GM19328 (cell line): ENCODE measurements at regions not wholly inside any gene's neighbourhood (a gene's known extent, or its start where the extent isn't known, plus 50 kb on each side); places are given as distances from the start of the nearest gene placed in this dataset.
"Not testable (repeated sequence)": the region's sequence is repeated elsewhere in the genome, so short reads cannot be mapped to it uniquely, and the experiment has no call there.

Source experiments
- ATAC-seq: cut with Tn5 transposase; IDR thresholded peaks from one replicate; pipeline ENCODE4 v1.9.1; 2021; ENCODE audit warnings: mild to moderate bottlenecking, moderate library complexity; ENCODE audit not compliant: unreplicated experiment

DNA sequence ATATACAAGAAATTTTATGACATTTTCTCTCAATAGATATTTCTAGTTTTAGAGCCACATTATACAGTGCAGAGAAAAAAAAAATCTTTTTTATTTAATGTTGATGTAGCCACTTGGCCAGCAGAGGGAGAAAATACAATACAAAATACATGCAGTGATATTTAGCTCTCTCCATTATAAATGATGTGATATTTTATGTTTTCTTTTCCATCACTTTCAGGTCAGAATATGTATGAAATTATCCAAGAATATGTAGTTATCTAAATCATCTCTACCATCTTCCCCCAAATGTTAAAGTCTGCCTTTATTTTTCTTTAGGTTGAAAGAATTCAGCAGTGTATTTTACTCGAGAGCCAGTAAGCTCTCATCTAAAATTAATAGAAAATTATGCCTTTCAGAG, 533.6 kb upstream of the FSHR start:
- ATAC-seq = no peak

DNA sequence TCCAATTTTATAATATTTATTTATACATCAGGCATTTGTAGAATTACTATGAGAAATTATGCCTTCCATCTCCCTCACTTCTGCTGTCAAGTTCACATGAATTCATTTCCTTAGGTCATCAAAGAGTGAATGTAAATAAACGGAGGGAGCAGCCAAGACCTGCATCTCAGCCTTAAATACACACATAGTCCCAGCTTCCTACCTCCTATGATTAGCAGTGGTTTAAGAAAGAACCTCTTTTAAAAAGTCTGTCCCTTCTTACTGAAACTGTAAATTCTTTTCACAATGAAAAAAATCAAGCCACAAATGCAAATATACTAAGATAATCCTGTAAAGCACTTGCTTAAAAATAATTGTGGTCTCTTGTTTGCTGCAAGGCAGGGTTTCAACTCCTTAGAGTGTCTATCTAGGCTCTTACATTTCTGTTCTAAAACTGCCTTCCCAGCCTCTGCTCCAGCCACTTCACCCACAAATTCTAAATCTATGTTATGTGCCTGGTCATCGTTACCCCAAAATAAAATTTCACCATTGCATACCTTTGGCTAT, 532.7 kb upstream of the FSHR start:
- no peak for ATAC-seq

DNA sequence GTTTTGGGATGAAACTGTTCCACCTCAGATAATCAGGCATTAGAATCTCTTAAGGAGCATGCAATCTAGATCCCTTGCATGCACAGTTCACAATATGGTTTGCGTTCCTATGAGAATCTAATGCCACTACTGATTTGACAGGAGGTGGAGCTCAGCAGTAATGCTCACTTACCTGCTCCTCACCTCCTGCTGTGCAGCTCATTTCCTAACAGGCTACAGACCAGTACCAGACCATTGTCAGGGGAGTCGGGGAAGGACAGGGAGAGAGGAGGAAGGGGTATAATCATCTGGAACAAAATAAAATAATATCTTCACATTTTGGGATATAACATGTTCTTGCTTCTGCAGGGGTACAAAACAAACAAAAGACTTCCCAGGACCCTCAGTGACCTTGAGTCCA, 532.0 kb upstream of the FSHR start:
- no peak for ATAC-seq

DNA sequence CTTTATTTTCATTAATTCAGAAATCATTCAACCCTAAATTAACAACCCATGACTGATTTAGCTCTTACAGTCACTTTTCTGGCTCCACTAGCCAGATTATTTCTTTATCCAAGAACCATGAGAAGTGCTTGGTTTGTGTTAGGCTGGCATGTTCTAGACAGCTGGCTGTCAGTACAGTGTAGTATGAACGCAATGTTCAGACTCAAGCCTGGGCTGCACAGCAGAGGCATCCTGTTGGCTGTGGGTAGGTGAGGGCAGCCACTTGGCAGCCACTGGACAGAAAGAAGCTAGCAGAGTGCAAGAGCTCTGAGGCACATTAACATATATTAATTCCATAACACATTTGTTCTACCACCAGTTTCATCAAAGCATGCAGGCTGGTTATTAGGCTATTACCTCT, 522.9 kb upstream of the FSHR start:
- no peak for ATAC-seq

DNA sequence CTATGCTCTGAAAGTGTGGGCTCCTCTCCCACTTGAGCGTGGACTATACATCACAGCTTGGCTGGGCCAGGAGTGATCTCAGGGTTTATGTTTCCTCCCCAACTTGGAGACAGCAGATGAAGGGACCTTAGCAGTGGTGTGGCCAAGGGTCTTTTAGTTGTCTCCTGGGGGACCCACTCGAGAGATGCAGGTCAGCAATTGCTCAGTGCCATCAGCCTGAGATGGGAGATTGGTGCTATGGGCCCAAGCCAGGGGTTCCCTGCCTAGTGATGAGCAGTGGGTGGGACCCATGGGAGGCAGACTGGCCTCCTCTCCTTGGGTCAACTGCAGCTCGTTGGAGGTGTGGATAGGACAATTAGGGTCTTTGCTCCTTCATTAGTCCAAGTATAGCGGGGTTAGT, 510.5 kb upstream of the FSHR start:
- ATAC-seq = no peak

DNA sequence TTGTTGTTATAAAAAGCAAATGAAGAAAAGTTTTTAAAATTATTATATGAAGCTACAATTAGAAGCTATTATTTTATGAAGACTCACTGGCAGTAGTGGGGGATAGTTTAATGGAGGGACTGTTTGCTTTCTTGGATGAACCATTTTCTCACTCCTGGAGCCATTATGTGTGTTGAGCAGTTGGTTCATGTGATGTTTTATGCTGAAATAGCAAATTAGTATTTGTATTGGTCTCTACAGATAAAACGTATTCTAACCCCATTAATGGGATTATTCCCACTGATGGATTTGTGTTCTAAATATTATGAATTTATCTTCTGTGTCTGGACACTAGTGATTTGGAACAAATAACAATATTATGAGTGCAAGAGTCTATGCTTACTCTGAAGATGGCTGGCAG, 507.5 kb upstream of the FSHR start:
- no peak for ATAC-seq

DNA sequence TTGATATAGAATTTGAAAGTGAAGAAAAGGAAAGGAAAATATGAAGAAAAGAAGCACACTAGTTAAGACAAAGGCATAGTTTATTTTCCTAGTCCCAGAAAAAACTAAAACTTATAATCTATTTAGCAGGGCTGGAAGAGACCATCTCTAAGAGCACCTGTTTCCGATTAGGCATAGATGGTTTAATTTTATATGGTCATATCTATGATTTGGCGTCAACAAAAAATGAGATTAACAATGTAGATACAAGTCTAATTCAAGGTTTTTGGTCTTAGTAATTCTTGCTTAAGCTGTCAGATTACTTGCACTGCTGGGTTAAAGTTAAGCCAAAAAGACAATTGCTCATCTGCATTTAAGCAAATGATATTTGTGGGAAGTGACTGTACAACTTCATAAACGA, 502.5 kb upstream of the FSHR start:
- ATAC-seq = no peak

DNA sequence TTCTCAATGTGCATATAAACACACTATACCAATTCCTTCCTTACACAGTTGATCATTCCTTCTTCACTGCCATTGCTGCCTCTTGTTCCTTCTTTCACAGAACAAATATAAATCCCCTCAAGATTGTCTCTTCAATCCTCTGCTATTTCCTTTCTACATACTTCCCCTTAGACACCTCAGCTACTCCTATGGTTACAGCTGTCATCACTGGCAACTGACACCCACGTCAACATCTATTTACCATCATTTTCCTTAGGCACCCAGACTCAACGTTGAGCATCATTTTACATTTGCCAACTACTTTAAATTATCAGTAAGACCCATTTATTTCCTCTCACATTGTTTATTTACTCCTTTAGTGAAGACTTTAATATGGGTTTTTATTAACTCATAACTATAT, 488.8 kb upstream of the FSHR start:
- ATAC-seq = no peak

DNA sequence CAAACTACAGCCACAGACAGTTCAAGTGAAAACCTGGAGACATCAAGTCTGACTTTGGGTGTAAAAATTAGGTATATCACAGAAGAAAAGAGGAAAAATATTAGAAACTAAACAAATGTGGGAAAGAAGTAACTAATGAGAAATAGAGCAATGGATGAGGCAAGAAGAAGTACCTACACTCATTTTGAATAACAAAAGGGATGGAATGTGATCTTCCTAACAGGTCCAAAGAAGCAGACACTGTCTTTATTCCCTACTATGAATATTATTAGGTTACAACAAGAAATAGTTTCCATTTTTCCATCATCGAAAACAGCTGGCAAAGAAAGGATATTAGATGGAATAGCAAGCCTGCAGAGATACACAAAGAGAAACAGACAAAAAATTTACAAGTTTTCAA, 486.3 kb upstream of the FSHR start:
- ATAC-seq = no peak

DNA sequence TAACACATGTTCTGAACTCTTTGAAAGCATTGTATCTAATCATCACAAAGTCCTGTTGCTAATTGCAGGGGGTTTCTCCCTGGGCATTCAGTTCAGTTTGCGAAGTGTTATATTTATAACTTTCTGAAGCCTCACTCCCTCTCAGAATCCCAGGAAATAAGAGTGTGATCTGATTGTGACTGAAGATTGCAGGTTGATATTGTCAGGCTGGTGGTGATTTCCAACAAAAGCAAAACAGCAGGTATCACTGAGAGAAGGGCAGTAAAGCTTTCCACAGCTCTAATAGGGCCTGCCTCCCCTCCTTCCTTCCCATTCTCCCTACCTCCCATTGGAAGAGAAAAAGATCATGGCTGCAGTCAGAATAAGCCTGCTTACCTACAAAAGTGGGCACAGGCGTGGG, 466.7 kb upstream of the FSHR start:
- ATAC-seq = no peak

DNA sequence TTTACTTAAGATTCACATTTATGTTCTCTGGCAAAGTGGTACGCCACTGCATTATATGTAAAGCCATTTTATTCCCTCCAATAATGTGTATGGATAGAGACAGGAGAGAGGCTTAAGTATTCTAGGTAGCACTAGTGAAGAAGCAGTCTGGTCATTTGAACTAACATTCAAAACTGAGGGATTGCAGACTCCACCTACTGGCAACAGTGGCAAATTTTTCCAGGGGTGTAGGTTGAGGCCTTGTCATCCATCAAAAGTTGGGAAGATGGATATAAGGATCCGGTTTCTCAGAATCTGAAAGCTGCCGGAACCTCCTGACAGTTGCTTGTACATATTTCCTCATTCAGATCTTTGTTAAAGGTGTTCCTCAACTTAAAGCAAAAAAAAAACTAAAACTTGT, 465.5 kb upstream of the FSHR start:
- no peak for ATAC-seq

DNA sequence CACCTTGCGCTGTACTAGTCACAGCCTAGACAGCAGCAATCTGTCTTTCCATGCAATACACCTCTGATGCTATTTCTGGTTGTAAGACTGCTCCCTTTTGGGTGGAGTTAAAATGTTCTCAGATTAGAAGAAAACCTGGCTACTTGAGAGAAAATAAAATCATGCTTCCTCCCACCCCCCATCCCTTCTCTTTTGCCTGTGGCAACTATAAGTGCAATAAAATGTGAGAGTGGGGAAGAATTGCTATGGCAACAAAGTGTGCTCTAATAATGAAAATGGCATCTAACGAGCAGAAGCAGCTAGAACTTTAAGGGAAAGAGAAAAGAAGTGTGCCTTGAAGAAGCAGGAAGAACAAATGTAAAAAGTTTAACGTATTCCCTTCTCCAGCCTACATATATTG, 464.2 kb upstream of the FSHR start:
- no peak for ATAC-seq

DNA sequence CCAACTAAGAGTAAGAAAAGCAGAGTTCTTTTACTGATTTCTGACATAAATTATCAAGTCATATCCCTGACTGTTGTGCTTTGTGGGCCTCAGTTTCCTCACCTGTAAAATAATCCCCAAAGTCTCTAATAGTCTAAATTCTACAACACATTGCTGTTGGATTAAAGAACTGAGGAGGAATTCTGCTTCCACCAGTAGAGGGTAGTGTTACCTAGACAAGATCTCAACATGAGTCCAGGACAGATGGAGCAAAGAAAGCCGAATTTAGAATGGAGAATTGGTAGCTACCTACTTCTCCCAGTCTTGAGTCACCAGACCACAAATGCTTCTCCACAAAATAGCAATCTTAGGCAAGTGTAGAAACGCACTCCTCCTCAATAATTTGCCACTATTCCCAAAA, 462.5 kb upstream of the FSHR start:
- no peak for ATAC-seq

DNA sequence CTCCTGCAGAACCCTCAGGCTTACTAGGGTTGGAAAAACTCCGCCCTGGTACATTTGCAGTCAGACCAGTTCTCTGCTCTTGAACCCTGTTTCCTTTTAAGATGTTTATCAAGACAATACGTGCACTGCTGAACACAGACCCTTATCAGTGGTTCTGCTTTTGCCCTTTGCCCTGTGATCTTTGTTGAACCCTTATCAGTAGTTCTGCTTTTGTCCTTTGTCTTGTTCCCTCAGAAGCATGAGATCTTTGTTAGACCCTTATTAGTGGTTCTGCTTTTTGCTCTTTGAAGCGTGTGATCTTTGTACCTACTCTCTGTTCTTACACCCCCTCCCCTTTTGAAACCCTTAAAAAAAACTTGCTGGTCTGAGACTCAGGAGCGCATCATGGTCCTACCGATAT, 457.5 kb upstream of the FSHR start:
- not testable (repeated sequence) for ATAC-seq

DNA sequence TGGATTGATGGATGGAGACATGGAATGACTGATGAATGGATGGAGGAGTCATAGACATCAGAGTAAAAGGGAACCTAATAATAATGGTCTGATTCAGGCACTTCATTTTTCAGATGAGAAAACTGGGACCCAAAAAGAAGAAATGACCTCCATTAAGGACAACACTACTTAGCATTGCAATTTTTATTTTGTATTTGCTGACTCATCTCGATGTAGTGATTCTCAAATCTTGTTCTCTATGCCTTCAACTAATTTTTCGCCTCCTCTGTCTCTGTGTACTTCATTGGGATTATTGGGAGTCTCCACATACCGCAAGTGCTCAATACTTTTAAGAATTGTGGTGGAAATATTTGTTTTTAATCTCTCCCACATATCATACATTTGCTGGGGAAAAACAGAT, 446.2 kb upstream of the FSHR start:
- ATAC-seq = no peak

DNA sequence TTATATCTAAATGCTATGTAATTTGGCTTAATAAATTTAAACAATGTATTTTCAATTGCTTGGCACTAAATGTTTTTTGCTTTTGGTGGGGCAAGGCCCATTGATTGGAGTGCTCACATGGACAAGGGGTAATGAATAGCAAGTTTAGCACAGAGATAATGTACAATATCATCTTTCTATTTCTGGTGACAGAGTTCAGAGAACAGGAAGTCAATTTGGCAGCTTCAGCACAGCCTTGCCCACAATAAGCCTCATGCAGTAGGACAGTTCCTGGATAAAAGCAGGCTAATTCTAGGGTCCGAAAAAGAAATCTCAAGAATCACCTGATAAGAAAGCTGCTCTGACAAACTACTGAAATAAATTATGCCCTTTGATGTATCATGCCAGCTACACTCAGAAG, 443.9 kb upstream of the FSHR start:
- ATAC-seq = no peak

DNA sequence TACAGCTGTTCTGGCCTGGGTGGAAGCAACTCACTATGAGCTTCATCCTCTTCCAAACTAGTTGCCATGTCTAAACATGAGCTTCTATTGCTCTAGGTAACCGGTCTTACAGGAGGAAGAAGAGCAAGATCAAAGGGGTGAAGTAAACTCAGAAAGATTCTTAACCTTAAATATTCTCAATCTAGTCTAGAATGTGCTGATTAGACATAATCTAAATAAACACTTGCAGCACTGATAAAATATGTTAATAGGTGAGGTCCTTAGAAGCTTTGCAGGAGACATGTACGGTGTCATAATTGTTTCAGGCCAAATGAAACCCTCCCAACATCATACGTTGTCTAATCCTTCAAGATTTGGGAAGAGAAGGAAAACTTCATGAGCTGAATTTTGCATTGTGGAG, 431.6 kb upstream of the FSHR start:
- ATAC-seq = no peak

DNA sequence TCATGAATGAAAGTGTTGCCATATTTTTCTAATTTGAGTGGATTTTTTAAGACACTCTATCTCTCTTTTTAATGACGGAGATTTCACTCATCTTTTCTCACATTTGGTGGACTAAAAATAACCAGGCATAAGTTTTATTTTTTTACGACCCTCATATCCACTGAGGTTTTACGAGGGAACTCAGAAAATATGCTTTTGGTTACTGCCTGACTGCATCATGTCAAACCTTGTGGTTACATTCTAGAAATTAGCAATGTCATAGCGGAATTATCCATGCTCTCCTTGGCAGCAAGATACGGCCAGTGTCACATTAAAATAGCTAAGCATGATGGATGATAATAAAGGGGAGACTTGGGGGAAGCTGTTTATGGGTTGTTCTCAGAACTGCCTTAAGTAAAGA, 428.6 kb upstream of the FSHR start:
- ATAC-seq = no peak

DNA sequence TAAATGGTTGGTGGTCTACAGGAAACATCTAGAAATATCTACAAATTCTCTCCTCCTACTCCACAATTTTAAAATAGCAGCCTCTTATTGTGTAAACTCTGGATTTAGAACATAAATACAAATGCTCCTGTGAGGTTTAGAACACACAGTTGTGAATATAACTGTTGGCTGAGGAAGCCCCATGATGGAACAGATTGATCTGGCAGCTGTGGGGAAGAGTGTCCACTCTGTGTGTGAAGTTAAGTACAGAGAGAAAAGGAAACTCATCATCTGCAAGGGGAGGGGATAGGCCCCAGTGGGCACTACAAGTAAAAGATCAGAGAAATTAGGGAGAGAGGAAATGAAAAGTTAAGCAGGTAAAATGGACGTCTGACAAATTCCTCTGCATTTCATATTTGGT, 422.7 kb upstream of the FSHR start:
- no peak for ATAC-seq

DNA sequence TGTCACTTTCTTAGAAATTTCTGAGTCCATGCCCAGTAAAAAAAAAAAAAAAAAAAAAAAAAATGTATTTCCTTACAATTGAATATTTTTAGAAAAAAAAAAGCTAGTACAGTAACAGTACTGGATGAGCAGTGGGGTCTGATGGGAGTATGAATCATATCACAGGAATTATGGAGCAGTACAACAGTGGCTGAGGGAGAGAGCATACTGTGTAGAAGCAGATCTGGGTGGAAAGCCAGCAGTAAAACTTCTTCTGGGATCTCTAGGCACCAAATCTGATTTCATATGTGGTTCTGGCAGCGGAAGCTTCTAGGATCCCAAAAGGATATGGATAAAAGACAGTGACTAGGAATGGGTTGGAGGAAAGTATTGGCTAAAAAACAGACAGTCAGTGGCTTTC, 414.9 kb upstream of the FSHR start:
- ATAC-seq = no peak

DNA sequence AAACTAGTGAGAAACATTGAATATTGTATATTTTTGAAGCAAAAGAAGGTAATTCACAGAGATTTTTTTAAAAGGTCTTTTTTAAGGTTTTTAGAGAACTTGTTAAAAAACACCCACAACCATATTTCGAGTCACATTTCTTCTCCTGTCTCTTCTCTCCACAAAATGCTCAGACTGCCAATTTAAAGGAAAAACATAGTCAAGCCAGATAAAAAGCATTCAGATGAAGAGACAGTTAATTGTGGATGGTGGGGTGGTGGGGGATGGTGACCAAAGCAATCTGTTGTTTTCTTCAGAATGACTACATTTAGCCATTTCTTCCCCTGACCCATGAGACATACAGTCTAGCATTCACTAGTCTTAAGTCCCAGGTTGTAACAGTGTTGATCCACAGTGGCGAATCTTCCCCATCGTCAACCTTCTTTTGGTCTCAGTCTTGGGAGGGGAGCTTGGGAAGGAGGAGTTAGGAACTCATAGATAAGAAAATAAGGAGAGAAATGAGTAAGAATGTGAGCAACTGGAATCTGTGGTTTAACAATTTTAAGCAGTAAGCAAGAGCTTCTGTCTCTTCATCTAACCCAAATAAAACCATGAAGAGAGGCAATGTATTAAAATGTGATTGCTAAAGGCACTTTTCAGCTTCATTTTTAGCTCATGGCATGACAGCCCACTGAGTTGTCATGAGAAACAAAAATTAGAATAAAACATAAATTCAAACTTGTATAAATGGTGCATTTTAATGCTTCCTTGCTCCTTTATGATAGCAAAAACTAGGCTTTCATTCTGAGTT, 413.7 kb upstream of the FSHR start:
- ATAC-seq = no peak

DNA sequence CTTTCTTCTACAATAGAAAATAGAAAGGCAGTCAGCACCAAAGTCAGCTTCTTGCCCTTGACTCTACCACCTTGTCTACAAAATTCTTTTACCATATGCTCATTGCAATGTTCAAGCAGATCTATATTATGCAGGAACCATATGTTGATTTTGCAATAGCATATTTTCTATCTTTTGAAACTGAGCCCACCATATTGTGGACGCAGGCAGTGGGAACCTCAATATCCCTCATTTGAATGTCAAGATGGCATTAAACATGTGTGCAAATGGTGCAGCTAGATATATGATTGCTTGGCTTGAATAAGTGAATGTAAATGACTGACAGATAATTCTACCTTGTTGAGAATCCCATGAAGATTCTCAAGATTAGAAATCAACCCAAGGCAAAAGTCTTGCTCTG, 412.7 kb upstream of the FSHR start:
- no peak for ATAC-seq

DNA sequence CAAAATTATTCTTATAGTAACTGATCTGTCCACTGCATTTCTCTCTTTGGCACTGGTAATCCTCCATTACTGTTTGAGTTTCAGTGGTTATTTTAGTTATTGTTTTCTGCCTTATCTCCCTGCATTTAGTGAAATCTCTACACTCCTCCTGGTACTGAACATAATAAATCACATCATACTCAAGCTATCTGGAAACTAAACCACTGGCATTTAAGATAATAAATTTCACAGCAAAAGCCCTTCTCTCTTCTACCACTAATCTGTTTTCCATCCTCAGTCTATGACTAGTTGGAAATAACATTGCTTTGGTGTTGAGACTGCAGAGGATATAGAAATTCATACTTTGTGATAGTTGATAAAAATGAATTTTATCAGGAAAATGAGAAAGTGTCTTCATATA, 399.3 kb upstream of the FSHR start:
- ATAC-seq = no peak
